ENCODE measurements at regions not wholly inside any gene's neighbourhood (a gene's known extent, or its start where the extent isn't known, plus 50 kb on each side); places are given as distances from the start of the nearest gene placed in this dataset.

DNA sequence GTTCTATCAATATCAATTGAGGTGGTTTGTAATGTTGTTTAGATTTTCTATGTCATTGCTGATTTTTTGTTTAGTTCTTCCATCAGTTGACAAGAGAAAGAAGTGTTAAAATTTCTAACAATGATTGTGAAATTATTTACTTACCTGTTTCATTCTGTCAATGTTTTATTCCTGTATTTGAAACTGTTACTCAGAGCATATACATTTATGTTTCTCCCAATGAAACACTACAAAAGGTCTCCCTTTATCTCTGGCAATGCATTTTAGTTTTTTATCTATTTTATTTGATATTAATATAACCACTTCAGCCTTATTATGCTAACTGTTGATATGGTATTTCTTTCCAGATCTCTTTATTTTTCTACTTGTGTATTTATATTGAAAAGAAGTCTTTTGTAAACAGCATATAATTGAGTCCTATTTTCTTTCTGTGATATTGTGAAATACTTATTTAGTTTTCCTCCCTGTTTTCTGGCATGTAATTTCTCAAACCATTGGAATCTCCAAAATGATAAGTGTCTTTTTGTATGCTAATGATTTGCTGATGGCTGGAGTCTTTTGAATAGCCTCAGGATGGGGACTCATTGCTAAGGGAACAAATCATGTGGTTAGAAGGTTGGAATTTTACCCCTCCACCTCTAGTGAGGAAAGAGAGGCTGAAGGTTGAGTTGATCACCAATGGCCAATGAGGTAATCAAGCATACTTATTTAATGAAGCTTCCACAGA lies 122.0 kb downstream of the ADSS2 start:
- TF ChIP-seq, protein P1, sequence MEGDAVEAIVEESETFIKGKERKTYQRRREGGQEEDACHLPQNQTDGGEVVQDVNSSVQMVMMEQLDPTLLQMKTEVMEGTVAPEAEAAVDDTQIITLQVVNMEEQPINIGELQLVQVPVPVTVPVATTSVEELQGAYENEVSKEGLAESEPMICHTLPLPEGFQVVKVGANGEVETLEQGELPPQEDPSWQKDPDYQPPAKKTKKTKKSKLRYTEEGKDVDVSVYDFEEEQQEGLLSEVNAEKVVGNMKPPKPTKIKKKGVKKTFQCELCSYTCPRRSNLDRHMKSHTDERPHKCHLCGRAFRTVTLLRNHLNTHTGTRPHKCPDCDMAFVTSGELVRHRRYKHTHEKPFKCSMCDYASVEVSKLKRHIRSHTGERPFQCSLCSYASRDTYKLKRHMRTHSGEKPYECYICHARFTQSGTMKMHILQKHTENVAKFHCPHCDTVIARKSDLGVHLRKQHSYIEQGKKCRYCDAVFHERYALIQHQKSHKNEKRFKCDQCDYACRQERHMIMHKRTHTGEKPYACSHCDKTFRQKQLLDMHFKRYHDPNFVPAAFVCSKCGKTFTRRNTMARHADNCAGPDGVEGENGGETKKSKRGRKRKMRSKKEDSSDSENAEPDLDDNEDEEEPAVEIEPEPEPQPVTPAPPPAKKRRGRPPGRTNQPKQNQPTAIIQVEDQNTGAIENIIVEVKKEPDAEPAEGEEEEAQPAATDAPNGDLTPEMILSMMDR (conservative IDR thresholded peaks at IDR 0.05; ENCODE audit: low read depth, low read length), result no peak
- TF ChIP-seq EZH2phosphoT487 (IDR thresholded peaks at IDR 0.05; ENCODE audit: borderline replicate concordance, low read length), result no peak

All from PC-3 (cell line).